ENCODE measurements at regions not wholly inside any gene's neighbourhood (a gene's known extent, or its start where the extent isn't known, plus 50 kb on each side); places are given as distances from the start of the nearest gene placed in this dataset.
A peak's percentile ranks its signal among the peaks of the same experiment; 100 is the strongest.

DNA sequence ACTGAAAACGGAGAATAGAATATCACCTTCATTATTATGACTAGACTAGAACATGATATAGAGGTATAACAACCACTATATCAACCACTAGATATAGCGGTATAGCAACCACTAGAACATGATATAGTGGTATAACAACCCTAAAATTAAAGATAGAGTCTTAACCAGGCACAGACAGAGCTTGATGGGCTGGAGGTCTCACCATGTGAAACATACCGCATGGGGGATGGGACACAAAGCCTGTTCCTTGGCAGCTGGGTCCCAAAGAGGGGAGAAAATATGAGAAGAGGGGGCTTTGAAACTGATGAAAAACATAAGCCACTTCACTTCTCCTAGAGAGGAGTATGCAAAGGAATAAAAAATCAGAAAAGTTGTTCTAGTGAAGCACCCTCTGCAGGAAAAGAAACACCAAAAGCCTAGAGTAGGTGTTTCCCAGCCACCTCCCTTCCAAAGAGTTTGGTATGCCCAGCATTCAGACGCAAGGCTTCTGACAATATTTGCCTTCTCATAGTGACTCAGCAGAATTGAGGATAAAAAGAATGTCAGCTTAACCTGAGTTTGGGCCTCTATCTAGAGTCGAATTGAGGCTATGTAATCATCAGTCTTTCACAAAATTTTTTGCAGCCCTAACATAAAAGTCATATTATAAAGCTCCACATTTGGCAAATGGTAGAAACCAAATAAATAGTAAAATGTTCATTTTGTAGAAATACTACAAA is 316.4 kb downstream of the NOVA1 start (continued):
- TF ChIP-seq, protein P1, sequence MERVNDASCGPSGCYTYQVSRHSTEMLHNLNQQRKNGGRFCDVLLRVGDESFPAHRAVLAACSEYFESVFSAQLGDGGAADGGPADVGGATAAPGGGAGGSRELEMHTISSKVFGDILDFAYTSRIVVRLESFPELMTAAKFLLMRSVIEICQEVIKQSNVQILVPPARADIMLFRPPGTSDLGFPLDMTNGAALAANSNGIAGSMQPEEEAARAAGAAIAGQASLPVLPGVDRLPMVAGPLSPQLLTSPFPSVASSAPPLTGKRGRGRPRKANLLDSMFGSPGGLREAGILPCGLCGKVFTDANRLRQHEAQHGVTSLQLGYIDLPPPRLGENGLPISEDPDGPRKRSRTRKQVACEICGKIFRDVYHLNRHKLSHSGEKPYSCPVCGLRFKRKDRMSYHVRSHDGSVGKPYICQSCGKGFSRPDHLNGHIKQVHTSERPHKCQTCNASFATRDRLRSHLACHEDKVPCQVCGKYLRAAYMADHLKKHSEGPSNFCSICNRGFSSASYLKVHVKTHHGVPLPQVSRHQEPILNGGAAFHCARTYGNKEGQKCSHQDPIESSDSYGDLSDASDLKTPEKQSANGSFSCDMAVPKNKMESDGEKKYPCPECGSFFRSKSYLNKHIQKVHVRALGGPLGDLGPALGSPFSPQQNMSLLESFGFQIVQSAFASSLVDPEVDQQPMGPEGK (CRISPR knock-in tag; IDR thresholded peaks at IDR 0.05; ENCODE audit: borderline replicate concordance), result no peak
- TF ChIP-seq C11orf30 (IDR thresholded peaks at IDR 0.05; ENCODE audit: low read depth), result peak; percentile 98
- TF ChIP-seq TEAD2 (tag; IDR thresholded peaks at IDR 0.05), result no peak
- 0 out of 2 replicates have a peak, but pooled peaks have one; percentile 22 for TF ChIP-seq EP400 (IDR thresholded peaks at IDR 0.05)
- TF ChIP-seq XRCC5 (IDR thresholded peaks at IDR 0.05; ENCODE audit: low read depth, low read length), result no peak
- TF ChIP-seq MYC (IDR thresholded peaks at IDR 0.05; ENCODE audit: low read depth, low read length), result no peak
- TF ChIP-seq MYC (CRISPR knock-in tag; IDR thresholded peaks at IDR 0.05; ENCODE audit: borderline replicate concordance, low read depth), result no peak
- TF ChIP-seq ZNF644 (tag; IDR thresholded peaks at IDR 0.05; ENCODE audit: low read depth), result no peak
- no peak for TF ChIP-seq ETV5 (CRISPR knock-in tag; IDR thresholded peaks at IDR 0.05; ENCODE audit: low read depth)
- TF ChIP-seq, protein P2, sequence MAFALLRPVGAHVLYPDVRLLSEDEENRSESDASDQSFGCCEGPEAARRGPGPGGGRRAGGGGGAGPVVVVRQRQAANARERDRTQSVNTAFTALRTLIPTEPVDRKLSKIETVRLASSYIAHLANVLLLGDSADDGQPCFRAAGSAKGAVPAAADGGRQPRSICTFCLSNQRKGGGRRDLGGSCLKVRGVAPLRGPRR (CRISPR knock-in tag; IDR thresholded peaks at IDR 0.05), result no peak
- TF ChIP-seq NCOR1 (IDR thresholded peaks at IDR 0.05), result no peak
- no peak for TF ChIP-seq ZNF174 (CRISPR knock-in tag; IDR thresholded peaks at IDR 0.05)
- no peak for TF ChIP-seq HSF4 (CRISPR knock-in tag; IDR thresholded peaks at IDR 0.05; ENCODE audit: borderline replicate concordance)
- TF ChIP-seq BRF1 (IDR thresholded peaks at IDR 0.05; ENCODE audit: borderline replicate concordance, extremely low read depth, insufficient read length), result no peak
- no peak for TF ChIP-seq ZZZ3 (IDR thresholded peaks at IDR 0.05)
- no peak for TF ChIP-seq HDAC6 (IDR thresholded peaks at IDR 0.05; ENCODE audit: low read depth, low read length)
- no peak for TF ChIP-seq NCOA6 (IDR thresholded peaks at IDR 0.05)
- no peak for TF ChIP-seq ZKSCAN1 (IDR thresholded peaks at IDR 0.05; ENCODE audit: low read depth, low read length)
- TF ChIP-seq GATA2 (CRISPR knock-in tag; IDR thresholded peaks at IDR 0.05), result no peak
- TF ChIP-seq, protein P3, sequence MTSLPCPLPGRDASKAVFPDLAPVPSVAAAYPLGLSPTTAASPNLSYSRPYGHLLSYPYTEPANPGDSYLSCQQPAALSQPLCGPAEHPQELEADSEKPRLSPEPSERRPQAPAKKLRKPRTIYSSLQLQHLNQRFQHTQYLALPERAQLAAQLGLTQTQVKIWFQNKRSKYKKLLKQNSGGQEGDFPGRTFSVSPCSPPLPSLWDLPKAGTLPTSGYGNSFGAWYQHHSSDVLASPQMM (CRISPR knock-in tag; IDR thresholded peaks at IDR 0.05), result no peak
- TF ChIP-seq, protein P4, sequence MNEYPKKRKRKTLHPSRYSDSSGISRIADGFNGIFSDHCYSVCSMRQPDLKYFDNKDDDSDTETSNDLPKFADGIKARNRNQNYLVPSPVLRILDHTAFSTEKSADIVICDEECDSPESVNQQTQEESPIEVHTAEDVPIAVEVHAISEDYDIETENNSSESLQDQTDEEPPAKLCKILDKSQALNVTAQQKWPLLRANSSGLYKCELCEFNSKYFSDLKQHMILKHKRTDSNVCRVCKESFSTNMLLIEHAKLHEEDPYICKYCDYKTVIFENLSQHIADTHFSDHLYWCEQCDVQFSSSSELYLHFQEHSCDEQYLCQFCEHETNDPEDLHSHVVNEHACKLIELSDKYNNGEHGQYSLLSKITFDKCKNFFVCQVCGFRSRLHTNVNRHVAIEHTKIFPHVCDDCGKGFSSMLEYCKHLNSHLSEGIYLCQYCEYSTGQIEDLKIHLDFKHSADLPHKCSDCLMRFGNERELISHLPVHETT (CRISPR knock-in tag; conservative IDR thresholded peaks at IDR 0.05 in 1 of 2, IDR thresholded peaks at IDR 0.05 in 1 of 2), result no peak
- TF ChIP-seq, protein P5, sequence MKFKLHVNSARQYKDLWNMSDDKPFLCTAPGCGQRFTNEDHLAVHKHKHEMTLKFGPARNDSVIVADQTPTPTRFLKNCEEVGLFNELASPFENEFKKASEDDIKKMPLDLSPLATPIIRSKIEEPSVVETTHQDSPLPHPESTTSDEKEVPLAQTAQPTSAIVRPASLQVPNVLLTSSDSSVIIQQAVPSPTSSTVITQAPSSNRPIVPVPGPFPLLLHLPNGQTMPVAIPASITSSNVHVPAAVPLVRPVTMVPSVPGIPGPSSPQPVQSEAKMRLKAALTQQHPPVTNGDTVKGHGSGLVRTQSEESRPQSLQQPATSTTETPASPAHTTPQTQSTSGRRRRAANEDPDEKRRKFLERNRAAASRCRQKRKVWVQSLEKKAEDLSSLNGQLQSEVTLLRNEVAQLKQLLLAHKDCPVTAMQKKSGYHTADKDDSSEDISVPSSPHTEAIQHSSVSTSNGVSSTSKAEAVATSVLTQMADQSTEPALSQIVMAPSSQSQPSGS (CRISPR knock-in tag; IDR thresholded peaks at IDR 0.05), result no peak
- TF ChIP-seq RBM34 (IDR thresholded peaks at IDR 0.05; ENCODE audit: borderline replicate concordance, insufficient read depth, low read length), result no peak
- TF ChIP-seq CTBP1 (IDR thresholded peaks at IDR 0.05; ENCODE audit: borderline replicate concordance), result no peak

All from K562 (cell line).